ENCODE measurements at regions not wholly inside any gene's neighbourhood (a gene's known extent, or its start where the extent isn't known, plus 50 kb on each side); places are given as distances from the start of the nearest gene placed in this dataset.

GRCh38 chr1:83716641-83717040 lies 282.3 kb downstream of the TTLL7 start:
- no peak for TF ChIP-seq CTCF (IDR thresholded peaks at IDR 0.05; ENCODE audit: low read depth, low read length, poor library complexity, severe bottlenecking)
- TF ChIP-seq EZH2phosphoT487 (IDR thresholded peaks at IDR 0.05; ENCODE audit: borderline replicate concordance, low read length): no peak
